ENCODE measurements at regions not wholly inside any gene's neighbourhood (a gene's known extent, or its start where the extent isn't known, plus 50 kb on each side); places are given as distances from the start of the nearest gene placed in this dataset.
A peak's percentile ranks its signal among the peaks of the same experiment; 100 is the strongest.

GRCh38 chr2:2974982-2975381 lies 402.6 kb downstream of the EIPR1 start:
- DNase-seq: no peak

GRCh38 chr2:2960441-2961133 lies 417.0 kb downstream of the EIPR1 start:
- no peak for DNase-seq

DNA sequence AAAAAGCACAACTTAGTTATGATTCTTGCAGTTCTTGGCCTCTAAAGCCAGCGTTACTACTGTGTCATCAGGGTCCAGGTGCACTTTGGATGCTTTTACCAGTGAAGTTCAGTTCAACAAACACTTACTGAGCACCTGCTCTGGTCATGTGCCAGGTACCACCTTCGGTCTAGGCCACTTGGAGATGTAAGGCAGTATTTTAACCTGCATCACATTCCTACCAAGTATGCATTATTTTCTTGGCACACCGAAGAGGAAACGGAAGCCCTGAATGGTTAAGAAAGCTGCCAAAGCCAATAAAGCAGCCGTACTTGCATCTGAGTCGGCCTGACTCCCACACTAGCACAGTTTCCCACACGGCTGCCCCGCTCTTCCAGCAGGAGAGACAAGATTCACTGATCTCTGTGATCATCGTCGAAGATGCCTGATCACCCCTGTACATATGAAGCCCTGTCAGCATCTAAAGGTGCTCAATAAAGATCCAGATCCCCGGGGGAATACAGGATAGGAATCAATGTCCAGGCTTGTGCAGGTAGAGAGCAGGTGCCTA lies 427.1 kb downstream of the EIPR1 start:
- DNase-seq: no peak

GRCh38 chr2:2947406-2947805 lies 430.2 kb downstream of the EIPR1 start:
- DNase-seq: no peak

- no peak for DNase-seq
Measured at GRCh38 chr2:2942906-2943305, 434.7 kb downstream of the EIPR1 start.

- DNase-seq: no peak
Measured at GRCh38 chr2:2942225-2942624, 435.4 kb downstream of the EIPR1 start.

DNA sequence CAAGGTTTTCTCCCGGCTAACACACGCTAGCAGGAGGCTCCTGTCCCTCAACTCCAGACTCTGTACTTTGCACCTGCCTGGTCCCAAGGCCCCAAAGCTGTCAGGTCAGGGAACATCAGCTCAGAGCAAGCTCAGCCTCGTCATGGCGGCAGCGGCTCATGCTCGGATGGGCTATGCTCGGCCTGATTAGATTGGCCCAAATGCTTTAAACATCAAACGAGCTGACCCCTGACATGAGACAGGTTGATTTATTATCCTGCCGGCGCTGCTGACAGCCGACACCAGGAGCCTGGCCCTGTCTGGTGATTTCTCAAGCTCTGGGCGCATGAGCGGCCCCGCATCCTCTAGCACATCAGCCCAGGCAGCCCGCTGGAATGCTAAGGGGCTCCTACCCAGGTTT lies 436.4 kb downstream of the EIPR1 start:
- no peak for DNase-seq

DNA sequence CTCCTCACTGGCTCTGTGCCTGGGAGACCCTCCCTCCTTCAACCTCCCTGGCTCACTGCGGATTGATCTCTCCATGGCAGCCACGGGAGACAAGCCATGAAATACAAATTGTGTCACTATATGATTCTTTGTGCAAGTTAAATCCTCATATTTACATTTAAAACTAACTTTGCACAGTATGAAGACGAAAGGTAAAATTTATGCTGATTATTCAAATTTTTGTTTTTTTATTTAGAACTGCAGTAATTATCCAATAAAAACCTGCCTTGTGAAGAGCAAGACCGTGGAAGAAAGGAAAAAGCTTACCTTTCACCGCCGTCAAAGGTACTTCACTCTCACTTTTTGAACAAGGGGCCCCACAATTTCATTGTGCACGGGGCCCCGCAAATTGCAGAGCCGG lies 436.9 kb downstream of the EIPR1 start:
- DNase-seq: no peak

DNA sequence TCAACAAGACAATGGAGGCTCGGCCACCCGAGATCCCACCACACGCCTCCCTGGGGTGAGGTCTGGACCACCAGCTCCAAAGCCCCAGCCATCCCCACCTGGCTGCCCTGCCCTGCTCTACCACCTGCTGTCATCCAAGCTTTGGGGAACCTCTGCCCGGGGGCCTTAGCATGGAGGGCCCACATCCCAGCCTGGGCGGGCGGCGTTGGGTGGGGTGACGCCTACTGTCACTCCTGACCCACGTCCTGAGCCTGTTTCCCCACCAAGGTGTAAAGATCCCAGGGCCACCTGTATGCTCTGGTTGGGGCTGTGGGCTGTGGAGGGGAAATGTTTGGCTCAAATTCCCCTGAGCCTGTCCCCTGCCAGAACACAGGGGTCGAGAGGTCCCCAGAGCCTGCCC lies 437.6 kb downstream of the EIPR1 start:
- no peak for DNase-seq

GRCh38 chr2:2939078-2939795 lies 438.4 kb downstream of the EIPR1 start:
- no peak for DNase-seq

DNA sequence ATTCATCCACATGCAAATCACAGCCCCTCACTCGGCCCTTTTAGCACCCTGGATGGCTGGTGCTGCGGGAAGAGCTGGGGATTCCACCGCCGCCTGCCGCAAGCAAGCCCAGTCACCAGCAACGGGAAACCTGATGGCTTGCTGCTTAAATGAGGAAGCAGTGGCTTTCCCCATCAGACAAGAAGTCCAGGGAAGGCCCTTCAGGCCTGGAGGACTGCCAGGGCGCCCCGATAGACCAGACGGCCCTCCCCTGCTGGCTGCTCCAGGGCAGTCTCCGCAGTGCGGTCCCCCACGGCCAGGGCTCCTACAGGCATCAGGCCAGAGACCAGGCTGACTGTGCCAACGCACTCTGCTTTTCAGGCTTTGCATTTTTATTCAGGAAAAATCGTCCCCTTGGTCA lies 439.1 kb downstream of the EIPR1 start:
- DNase-seq: no peak

- no peak for DNase-seq
Measured at GRCh38 chr2:2935445-2936149, 442.0 kb downstream of the EIPR1 start.

GRCh38 chr2:2933426-2933825 lies 444.2 kb downstream of the EIPR1 start:
- DNase-seq: peak; percentile 35

DNA sequence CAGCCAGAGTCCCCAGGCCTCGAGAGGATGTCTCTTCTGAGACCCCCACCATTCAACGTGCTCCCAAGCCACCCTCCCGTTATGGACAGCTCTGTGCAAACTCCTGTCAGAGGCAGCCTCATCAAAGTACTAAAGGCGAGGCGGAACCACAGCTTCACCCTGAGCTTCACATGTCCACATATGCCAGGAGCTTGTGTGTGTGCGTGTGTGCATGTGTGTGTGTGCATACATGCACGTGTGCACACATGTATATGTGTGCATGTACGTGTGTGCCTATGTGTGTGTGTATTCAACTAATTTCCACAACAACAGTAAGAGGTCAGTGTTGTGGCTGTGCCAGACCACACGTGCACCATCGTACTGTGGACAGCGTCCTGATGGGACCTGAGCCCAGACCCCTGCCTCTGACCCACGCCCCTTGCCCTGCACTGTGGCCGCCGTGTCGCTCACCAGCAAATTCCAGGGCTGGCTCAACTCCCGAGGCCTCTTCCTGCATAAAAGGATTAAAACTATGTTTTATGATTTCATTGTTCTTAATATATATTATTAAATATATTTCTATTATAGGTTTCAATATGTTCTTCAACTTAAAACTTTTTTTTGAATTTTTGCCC lies 444.8 kb downstream of the EIPR1 start:
- peak; percentile 13 for DNase-seq

DNA sequence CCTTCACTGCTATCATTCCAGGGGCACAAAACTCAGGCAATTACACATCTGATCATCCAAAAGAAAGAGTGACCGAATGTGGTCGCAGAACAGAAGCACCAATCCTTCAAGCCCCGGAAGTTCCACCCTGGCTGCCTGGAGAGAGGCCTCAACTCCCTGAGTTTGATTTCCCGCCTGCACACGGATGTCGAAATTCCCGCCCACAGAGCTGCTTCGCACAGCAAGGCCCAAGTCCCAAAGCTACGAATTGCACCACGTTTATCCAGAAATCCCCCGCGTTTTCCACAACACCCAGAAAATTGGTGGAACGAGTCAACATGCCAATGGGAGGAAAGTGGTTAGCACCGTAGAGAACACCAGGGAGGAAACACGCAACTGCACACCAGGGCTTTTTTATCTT lies 445.4 kb downstream of the EIPR1 start:
- no peak for DNase-seq

- DNase-seq: peak; percentile 3
Measured at GRCh38 chr2:2931318-2932075, 446.1 kb downstream of the EIPR1 start.

- peak; percentile 9 for DNase-seq
Measured at GRCh38 chr2:2930841-2931240, 446.8 kb downstream of the EIPR1 start.

DNA sequence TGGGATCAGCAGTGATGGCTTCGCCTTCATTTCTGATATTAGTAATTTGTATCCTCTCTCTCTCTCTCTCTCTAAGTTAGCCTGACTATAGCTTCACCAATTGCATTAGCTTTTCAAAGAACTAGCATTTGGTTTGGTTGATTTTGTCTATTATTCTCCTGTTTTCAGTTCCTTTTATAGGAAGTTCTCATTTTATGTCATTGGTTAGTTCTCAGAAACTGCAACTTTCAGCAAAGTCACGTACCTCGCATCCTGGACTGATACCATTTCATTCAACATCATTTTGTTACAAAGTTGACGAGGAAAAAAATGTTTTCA lies 450.8 kb downstream of the EIPR1 start:
- no peak for DNase-seq

DNA sequence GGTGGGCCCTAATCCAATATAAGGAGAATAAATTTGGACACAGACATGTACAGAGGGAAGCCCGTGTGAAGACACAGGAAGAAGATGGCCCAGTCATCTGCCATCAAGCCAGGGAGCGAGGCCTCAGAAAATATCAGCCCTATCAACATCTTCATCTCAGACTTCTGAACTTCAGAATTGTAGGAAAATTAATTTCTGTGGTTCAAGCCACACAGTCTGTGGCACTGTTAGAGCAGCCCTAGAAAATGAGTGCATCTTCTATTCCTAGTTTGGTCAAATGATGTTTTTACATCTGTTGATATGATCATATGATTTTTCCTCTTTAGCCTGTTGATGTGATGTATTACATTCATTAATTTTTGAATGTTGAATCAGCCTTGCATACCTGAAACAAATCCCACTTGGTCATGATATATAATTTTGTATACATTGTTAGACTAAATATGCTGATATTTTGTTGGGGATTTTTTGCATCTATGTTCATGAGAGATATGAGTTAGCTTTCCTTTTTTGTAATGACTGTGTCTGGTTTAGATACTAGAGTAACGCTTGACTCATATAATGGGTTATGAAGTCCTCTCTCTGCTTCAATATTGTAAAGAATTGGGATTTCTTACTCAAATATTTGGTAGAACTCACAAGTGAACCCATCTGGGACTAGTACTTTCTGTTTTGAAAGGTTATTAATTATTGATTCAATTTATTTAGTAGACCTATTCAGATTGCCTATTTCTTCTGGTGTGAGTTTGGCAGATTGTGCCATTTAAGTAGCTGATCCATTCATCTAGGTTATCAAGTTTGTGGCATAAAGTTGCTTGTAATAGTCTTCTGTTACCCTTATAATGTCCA lies 451.4 kb downstream of the EIPR1 start:
- DNase-seq: no peak

DNA sequence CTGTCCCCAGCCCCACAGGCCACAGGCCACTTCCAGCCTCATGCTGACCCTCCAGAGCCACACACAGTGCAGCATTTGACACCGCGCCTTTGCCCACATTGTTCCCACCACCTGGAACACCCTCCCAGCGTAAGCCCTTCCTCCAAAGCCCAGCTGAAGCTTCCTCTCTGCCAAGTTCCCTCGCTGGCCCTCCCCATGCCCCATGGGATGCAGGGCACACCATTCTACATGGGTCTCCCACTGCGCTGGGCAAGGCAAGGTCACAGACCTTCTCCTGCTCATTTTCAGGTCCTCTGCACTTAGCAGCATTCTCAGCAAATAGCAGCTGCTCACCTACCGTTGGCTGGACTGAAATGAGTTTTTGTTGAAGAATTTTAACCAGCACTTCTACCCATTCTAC lies 455.5 kb downstream of the EIPR1 start:
- DNase-seq: peak; percentile 28

- peak; percentile 35 for DNase-seq
Measured at GRCh38 chr2:2921011-2921720, 456.5 kb downstream of the EIPR1 start.
